ENCODE measurements at regions not wholly inside any gene's neighbourhood (a gene's known extent, or its start where the extent isn't known, plus 50 kb on each side); places are given as distances from the start of the nearest gene placed in this dataset.

DNA sequence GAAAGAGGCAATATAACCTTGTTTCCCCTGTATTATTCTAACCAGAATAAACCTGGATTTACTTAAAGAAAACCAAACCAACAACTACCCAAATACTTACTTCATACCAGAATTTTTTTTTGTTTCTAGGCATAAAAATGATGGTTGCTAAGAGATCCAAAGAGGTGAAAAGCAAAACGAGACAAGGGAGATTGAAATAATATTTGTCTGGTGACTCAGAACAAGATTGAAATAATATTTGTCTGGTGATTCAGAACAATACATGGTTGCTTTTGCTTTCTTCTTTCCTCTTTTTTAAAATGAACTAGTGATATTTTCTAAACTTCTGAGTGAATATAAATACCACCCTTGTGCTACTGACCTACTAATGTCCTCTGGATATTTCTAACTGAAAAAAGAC lies 592.9 kb downstream of the KCTD12 start:
- DNase-seq (ENCODE audit: low read depth, low spot score) = peak; percentile 89
- FAIRE-seq = peak; percentile 46
- no peaks in the 10 kb centered on the region for H3K27me3 ChIP-seq (ENCODE audit: control insufficient read depth in 2 of 2, insufficient read depth in 2 of 2, low read length in 2 of 2)
- H3K36me3 ChIP-seq (ENCODE audit: control insufficient read depth in 2 of 2, extremely low read depth in 1 of 2, insufficient read depth in 2 of 2, low read length in 2 of 2) = no peaks in the 10 kb centered on the region
- no peaks in the 10 kb centered on the region for H3K9me1 ChIP-seq (replicated peaks; ENCODE audit: control insufficient read depth, extremely low read depth, insufficient read depth, low read length)
- dilution Hi-C loops (cut with MboI; ENCODE audit: extremely low pct_ligation_motif_present, low sequenced_read_pairs) = no loop called here
- no peaks in the 10 kb centered on the region for H3K9me3 ChIP-seq (replicated peaks; ENCODE audit: control insufficient read depth, insufficient read depth, low read length)
- BruUV-seq (replicated peaks) = no TSS peak
- H3K4me2 ChIP-seq (ENCODE audit: insufficient read depth, low read length) = peak overlapping the region; percentile 38
- H3K79me2 ChIP-seq (ENCODE audit: control insufficient read depth, insufficient read depth, low read length) = no peaks in the 10 kb centered on the region
- POLR2A ChIA-PET = no interaction called here
- H4K20me1 ChIP-seq (replicated peaks; ENCODE audit: control insufficient read depth, extremely low read depth, insufficient read depth, low read length) = no peaks in the 10 kb centered on the region
- peak overlapping the region; percentile 27 for H3K9ac ChIP-seq (replicated peaks; ENCODE audit: extremely low read depth, insufficient read depth, low read length)
- intact Hi-C loops (cut with micrococcal nuclease) = loop anchor here (5.0 kb wide), 1 partner anchor 219 kb away; no protein-coding TSS in a partner anchor
- H3K27ac ChIP-seq (ENCODE audit: insufficient read depth, low read depth, low read length) = peak overlapping the region; percentile 50
- peaks cover 12% of the 10 kb centered on the region for H3K4me1 ChIP-seq (ENCODE audit: control insufficient read depth, extremely low read depth, insufficient read depth, low read length)
- H3K4me3 ChIP-seq (replicated peaks in 1 of 3; ENCODE audit: insufficient read depth in 1 of 3, low read depth in 1 of 3, low read length in 3 of 3) = no peak overlapping the region
- CTCF ChIA-PET = no interaction called here
- H2AFZ ChIP-seq (ENCODE audit: low read depth, low read length) = no peak overlapping the region
- TF ChIP-seq JUN (IDR thresholded peaks at IDR 0.05; ENCODE audit: borderline replicate concordance, insufficient read depth, insufficient read length, low read depth) (peak; percentile 74), FOS (IDR thresholded peaks at IDR 0.05; ENCODE audit: borderline replicate concordance, insufficient read depth, low read length) (peak; percentile 53), EZH2 (IDR thresholded peaks at IDR 0.05; ENCODE audit: borderline replicate concordance, low read depth, low read length, severe bottlenecking) (no peak)

DNA sequence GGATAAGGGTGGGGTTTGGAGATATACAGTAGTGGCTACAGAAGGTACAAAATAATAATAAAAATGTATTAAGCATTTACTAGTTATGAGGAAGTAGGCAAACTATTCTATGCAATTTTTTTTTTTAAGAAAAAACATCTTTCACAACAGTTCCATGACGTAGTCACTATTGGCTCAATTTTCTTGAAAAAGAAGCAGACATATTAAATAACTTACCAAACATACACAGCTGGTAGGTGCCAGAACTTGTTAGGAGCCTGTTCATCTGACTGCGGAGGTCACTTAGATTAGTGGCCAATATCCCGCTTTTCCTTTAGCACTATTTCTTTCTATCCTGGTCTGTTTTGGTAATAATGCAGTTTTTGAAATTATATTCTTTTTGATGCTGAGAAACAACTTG lies 593.5 kb downstream of the KCTD12 start:
- intact Hi-C loops (cut with micrococcal nuclease) = loop anchor here (5.0 kb wide), 1 partner anchor 220 kb away; no protein-coding TSS in a partner anchor
- Histone ChIP-seq H3K4me2 (ENCODE audit: insufficient read depth, low read length) (no peak overlapping the region), H3K79me2 (ENCODE audit: control insufficient read depth, insufficient read depth, low read length) (no peaks in the 10 kb centered on the region), H3K9me1 (replicated peaks; ENCODE audit: control insufficient read depth, extremely low read depth, insufficient read depth, low read length) (no peaks in the 10 kb centered on the region), H3K4me3 (replicated peaks in 1 of 3; ENCODE audit: insufficient read depth in 1 of 3, low read depth in 1 of 3, low read length in 3 of 3) (no peak overlapping the region), H3K36me3 (ENCODE audit: control insufficient read depth in 2 of 2, extremely low read depth in 1 of 2, insufficient read depth in 2 of 2, low read length in 2 of 2) (no peaks in the 10 kb centered on the region), H4K20me1 (replicated peaks; ENCODE audit: control insufficient read depth, extremely low read depth, insufficient read depth, low read length) (no peaks in the 10 kb centered on the region), H3K9me3 (replicated peaks; ENCODE audit: control insufficient read depth, insufficient read depth, low read length) (no peaks in the 10 kb centered on the region), H3K27me3 (ENCODE audit: control insufficient read depth in 2 of 2, insufficient read depth in 2 of 2, low read length in 2 of 2) (no peaks in the 10 kb centered on the region), H3K9ac (replicated peaks; ENCODE audit: extremely low read depth, insufficient read depth, low read length) (peak overlapping the region; percentile 1), H2AFZ (ENCODE audit: low read depth, low read length) (no peak overlapping the region), H3K4me1 (ENCODE audit: control insufficient read depth, extremely low read depth, insufficient read depth, low read length) (peaks cover 12% of the 10 kb centered on the region), H3K27ac (ENCODE audit: insufficient read depth, low read depth, low read length) (peak overlapping the region; percentile 50)
- CTCF ChIA-PET = no interaction called here
- dilution Hi-C loops (cut with MboI; ENCODE audit: extremely low pct_ligation_motif_present, low sequenced_read_pairs) = no loop called here
- FAIRE-seq (no peak), DNase-seq (ENCODE audit: low read depth, low spot score) (no peak)
- no TSS peak for BruUV-seq (replicated peaks)
- TF ChIP-seq EZH2 (IDR thresholded peaks at IDR 0.05; ENCODE audit: borderline replicate concordance, low read depth, low read length, severe bottlenecking) = no peak
- no peak for TF ChIP-seq GATA2 (IDR thresholded peaks at IDR 0.05; ENCODE audit: insufficient read depth, insufficient read length, low read depth, low read length)
- TF ChIP-seq POLR2A (IDR thresholded peaks at IDR 0.05; ENCODE audit: low read depth, low read length) = no peak
- TF ChIP-seq, protein P1, sequence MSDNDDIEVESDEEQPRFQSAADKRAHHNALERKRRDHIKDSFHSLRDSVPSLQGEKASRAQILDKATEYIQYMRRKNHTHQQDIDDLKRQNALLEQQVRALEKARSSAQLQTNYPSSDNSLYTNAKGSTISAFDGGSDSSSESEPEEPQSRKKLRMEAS (IDR thresholded peaks at IDR 0.05; ENCODE audit: insufficient read depth, insufficient read length) = no peak
- no peak for TF ChIP-seq POLR2AphosphoS5 (IDR thresholded peaks at IDR 0.05; ENCODE audit: insufficient read depth, low read depth, low read length)
- no peak for TF ChIP-seq MYC (IDR thresholded peaks at IDR 0.05; ENCODE audit: low read depth, low read length)
- TF ChIP-seq JUN (IDR thresholded peaks at IDR 0.05; ENCODE audit: borderline replicate concordance, insufficient read depth, insufficient read length, low read depth) = no peak
- TF ChIP-seq, protein P2, sequence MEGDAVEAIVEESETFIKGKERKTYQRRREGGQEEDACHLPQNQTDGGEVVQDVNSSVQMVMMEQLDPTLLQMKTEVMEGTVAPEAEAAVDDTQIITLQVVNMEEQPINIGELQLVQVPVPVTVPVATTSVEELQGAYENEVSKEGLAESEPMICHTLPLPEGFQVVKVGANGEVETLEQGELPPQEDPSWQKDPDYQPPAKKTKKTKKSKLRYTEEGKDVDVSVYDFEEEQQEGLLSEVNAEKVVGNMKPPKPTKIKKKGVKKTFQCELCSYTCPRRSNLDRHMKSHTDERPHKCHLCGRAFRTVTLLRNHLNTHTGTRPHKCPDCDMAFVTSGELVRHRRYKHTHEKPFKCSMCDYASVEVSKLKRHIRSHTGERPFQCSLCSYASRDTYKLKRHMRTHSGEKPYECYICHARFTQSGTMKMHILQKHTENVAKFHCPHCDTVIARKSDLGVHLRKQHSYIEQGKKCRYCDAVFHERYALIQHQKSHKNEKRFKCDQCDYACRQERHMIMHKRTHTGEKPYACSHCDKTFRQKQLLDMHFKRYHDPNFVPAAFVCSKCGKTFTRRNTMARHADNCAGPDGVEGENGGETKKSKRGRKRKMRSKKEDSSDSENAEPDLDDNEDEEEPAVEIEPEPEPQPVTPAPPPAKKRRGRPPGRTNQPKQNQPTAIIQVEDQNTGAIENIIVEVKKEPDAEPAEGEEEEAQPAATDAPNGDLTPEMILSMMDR (IDR thresholded peaks at IDR 0.05; ENCODE audit: extremely low read depth in 1 of 2, insufficient read depth in 1 of 2, low read depth in 1 of 2, low read length in 2 of 2) = no peak
- TF ChIP-seq FOS (IDR thresholded peaks at IDR 0.05; ENCODE audit: borderline replicate concordance, insufficient read depth, low read length) = no peak
- POLR2A ChIA-PET = no interaction called here

Measured in endothelial cell of umbilical vein (primary cell).